Right renal pelvis (tissue), 4 donors: ENCODE measurements at regions not wholly inside any gene's neighbourhood (a gene's known extent, or its start where the extent isn't known, plus 50 kb on each side); places are given as distances from the start of the nearest gene placed in this dataset.
"Not testable (repeated sequence)": the region's sequence is repeated elsewhere in the genome, so short reads cannot be mapped to it uniquely, and the experiment has no call there.

Experiments used
- DNase-seq, 4 donors: peaks; one replicate each; pipeline ENCODE4 v3.0.0-alpha.2; 2013; ENCODE audit warnings: low read depth in 4 of 4, low spot score in 3 of 4, missing footprints in 1 of 4

GRCh38 chr16:29191636-29192180 lies 206.9 kb downstream of the LAT start:
- DNase-seq, result not testable (repeated sequence)

- DNase-seq, result not testable (repeated sequence)
Observed at GRCh38 chr16:29190553-29191431, 205.9 kb downstream of the LAT start.

GRCh38 chr16:29188806-29189205 lies 204.0 kb downstream of the LAT start:
- not testable (repeated sequence) for DNase-seq

GRCh38 chr16:29186306-29187220 lies 201.7 kb downstream of the LAT start:
- DNase-seq, result not testable (repeated sequence)

GRCh38 chr16:29185872-29186271 lies 201.0 kb downstream of the LAT start:
- not testable (repeated sequence) for DNase-seq

- DNase-seq, result peak in 1 of 4 donors; percentile 34
Observed at GRCh38 chr16:29184738-29185438, 200.0 kb downstream of the LAT start.

GRCh38 chr16:29182940-29183868 lies 198.4 kb downstream of the LAT start:
- not testable (repeated sequence) for DNase-seq

GRCh38 chr16:29182501-29182900 lies 197.6 kb downstream of the LAT start:
- DNase-seq, result no peak

- not testable (repeated sequence) for DNase-seq
Observed at GRCh38 chr16:29181921-29182411, 197.1 kb downstream of the LAT start.

- not testable (repeated sequence) for DNase-seq
Observed at GRCh38 chr16:29181254-29181780, 196.5 kb downstream of the LAT start.

GRCh38 chr16:29180206-29180600 lies 195.4 kb downstream of the LAT start:
- not testable (repeated sequence) for DNase-seq

- DNase-seq, result not testable (repeated sequence)
Observed at GRCh38 chr16:29179401-29180205, 194.8 kb downstream of the LAT start.

GRCh38 chr16:29177888-29178726 lies 193.3 kb downstream of the LAT start:
- DNase-seq, result not testable (repeated sequence)

GRCh38 chr16:29177203-29177887 lies 192.5 kb downstream of the LAT start:
- DNase-seq, result not testable (repeated sequence)

- not testable (repeated sequence) for DNase-seq
Observed at GRCh38 chr16:29176822-29177202, 192.0 kb downstream of the LAT start.

- not testable (repeated sequence) for DNase-seq
Observed at GRCh38 chr16:29176154-29176470, 191.3 kb downstream of the LAT start.
